Mucosa of descending colon (tissue), 3 donors: ENCODE measurements at regions not wholly inside any gene's neighbourhood (a gene's known extent, or its start where the extent isn't known, plus 50 kb on each side); places are given as distances from the start of the nearest gene placed in this dataset.

Source experiments
- ATAC-seq: fragments of 200-7000 bp; cut with Tn5 transposase; one replicate; pipeline ENCODE4 v1.9.1; 2020; ENCODE audit warnings: mild to moderate bottlenecking, moderate library complexity
- DNase-seq, 3 donors: peaks; one replicate each; pipeline ENCODE4 v3.0.0-alpha.2; 2020
- H3K36me3 ChIP-seq: fragments of 200-600 bp; one replicate; pipeline ENCODE4 v1.8.0; 2021; ENCODE audit warnings: low read depth, mild to moderate bottlenecking
- H3K4me1 ChIP-seq: fragments of 200-600 bp; one replicate; pipeline ENCODE4 v1.8.0; 2021; ENCODE audit warnings: low read depth, mild to moderate bottlenecking
- H3K4me3 ChIP-seq: fragments of 200-600 bp; one replicate; pipeline ENCODE4 v1.8.0; 2021; ENCODE audit warnings: mild to moderate bottlenecking
- H3K9me3 ChIP-seq: fragments of 200-600 bp; one replicate; pipeline ENCODE4 v1.8.0; 2021; ENCODE audit warnings: mild to moderate bottlenecking
- intact Hi-C, 2 donors: fragments of 100-400 bp; cut with DNase I in 1 of 2; cut with micrococcal nuclease in 1 of 2; formaldehyde crosslinking; loops; one replicate each; pipeline versions ENCODE4 v1.11.0 to v1.11.1; 2022; cut with DNase I, micrococcal nuclease
- TF ChIP-seq, protein P1 (sequence below): fragments of 200-600 bp; IDR thresholded peaks from one replicate; pipeline ENCODE4 v1.8.0; 2022; ENCODE audit warnings: antibody characterized with exemption, mild to moderate bottlenecking
- donor health status: DM: no; HTN: no; CAD: no; lungs with moderate emphysema.
- donor health status: DM: no; HTN: no; CAD: no.
- donor health status: DM: no; HTN: yes; CAD: no.

DNA sequence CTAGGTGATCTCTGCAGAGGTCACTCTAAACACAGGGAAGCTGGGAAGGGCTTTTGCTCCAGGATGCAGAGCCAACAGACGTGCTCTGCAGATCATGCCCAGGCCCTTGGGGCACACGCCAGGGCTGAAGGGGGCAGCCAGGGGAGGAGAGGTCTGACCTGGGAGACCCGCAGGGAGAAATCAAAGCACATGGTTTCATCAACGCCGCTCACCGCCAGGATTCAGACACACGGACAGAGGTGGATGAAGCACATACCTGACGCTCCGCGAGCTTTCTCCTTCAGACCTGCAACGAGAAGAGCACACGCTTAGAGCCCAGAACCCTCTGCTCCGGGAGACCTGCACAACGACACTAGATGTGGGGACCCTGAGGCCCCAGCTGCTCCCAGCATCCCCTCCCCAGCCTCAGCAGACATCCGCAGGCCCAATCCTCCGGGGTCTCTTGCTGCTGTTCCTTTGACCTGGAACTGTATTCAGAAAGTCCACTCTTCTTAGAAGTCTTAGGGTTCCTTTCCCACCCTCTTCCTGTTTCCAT is 90.7 kb upstream of the IQSEC1 start:
- DNase-seq (no peak), ATAC-seq (no peak)
- no peaks in the 10 kb centered on the region for H3K4me1 ChIP-seq
- intact Hi-C loops: no loop called here
- H3K4me3 ChIP-seq: no peak overlapping the region
- H3K9me3 ChIP-seq: no peaks in the 10 kb centered on the region
- H3K36me3 ChIP-seq: no peaks in the 10 kb centered on the region
- TF ChIP-seq, protein P1, sequence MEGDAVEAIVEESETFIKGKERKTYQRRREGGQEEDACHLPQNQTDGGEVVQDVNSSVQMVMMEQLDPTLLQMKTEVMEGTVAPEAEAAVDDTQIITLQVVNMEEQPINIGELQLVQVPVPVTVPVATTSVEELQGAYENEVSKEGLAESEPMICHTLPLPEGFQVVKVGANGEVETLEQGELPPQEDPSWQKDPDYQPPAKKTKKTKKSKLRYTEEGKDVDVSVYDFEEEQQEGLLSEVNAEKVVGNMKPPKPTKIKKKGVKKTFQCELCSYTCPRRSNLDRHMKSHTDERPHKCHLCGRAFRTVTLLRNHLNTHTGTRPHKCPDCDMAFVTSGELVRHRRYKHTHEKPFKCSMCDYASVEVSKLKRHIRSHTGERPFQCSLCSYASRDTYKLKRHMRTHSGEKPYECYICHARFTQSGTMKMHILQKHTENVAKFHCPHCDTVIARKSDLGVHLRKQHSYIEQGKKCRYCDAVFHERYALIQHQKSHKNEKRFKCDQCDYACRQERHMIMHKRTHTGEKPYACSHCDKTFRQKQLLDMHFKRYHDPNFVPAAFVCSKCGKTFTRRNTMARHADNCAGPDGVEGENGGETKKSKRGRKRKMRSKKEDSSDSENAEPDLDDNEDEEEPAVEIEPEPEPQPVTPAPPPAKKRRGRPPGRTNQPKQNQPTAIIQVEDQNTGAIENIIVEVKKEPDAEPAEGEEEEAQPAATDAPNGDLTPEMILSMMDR: no peak

GRCh38 chr3:13162549-13163320 is 89.5 kb upstream of the IQSEC1 start:
- DNase-seq: no peak
- Histone ChIP-seq H3K36me3 (no peaks in the 10 kb centered on the region), H3K9me3 (no peaks in the 10 kb centered on the region), H3K4me3 (no peak overlapping the region), H3K4me1 (no peaks in the 10 kb centered on the region)
- TF ChIP-seq, protein P1: no peak
- intact Hi-C loops: no loop called here
- no peak for ATAC-seq

- TF ChIP-seq, protein P1: no peak
- ATAC-seq (no peak), DNase-seq (no peak)
- intact Hi-C loops: no loop called here
- Histone ChIP-seq H3K36me3 (no peaks in the 10 kb centered on the region), H3K9me3 (no peaks in the 10 kb centered on the region), H3K4me1 (no peaks in the 10 kb centered on the region), H3K4me3 (no peak overlapping the region)
These were observed 88.7 kb upstream of the IQSEC1 start for GRCh38 chr3:13161771-13162535.

- Histone ChIP-seq H3K4me1 (no peaks in the 10 kb centered on the region), H3K9me3 (peaks cover 4% of the 10 kb centered on the region), H3K36me3 (no peaks in the 10 kb centered on the region), H3K4me3 (no peak overlapping the region)
- no peak for DNase-seq
- intact Hi-C loops: no loop called here
- TF ChIP-seq, protein P1: no peak
- ATAC-seq: no peak
These were observed 88.0 kb upstream of the IQSEC1 start for GRCh38 chr3:13161021-13161759.

DNA sequence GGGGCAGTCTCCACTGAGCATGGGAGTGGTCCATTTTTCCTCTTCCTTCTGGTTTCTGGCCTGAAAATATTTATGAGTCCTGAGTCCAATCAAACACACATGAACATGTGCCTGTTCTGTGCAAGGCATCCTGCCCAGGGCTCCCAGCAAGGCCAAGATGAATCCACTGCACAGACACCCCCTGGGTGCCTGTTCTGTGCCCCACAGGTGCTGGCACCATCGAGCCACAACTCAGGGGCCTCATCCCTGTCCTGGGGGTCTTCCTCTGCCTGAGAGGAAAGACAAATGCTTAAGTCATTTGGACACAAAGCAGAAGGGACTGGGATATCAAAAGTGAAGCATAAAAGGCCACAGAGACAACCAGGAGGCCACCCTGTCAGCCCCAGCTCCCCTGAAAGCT is 87.4 kb upstream of the IQSEC1 start:
- intact Hi-C loops: no loop called here
- peaks cover 10% of the 10 kb centered on the region for H3K9me3 ChIP-seq
- ATAC-seq: no peak
- TF ChIP-seq, protein P1: no peak
- no peak for DNase-seq
- no peaks in the 10 kb centered on the region for H3K4me1 ChIP-seq
- H3K36me3 ChIP-seq: no peaks in the 10 kb centered on the region
- no peak overlapping the region for H3K4me3 ChIP-seq
